GM21825 (cell line): ENCODE measurements at regions not wholly inside any gene's neighbourhood (a gene's known extent, or its start where the extent isn't known, plus 50 kb on each side); places are given as distances from the start of the nearest gene placed in this dataset.
"Not testable (repeated sequence)": the region's sequence is repeated elsewhere in the genome, so short reads cannot be mapped to it uniquely, and the experiment has no call there.

Experiments
- ATAC-seq: cut with Tn5 transposase; IDR thresholded peaks from one replicate; pipeline ENCODE4 v1.9.1; 2021; ENCODE audit warnings: mild to moderate bottlenecking, moderate library complexity; ENCODE audit not compliant: unreplicated experiment

DNA sequence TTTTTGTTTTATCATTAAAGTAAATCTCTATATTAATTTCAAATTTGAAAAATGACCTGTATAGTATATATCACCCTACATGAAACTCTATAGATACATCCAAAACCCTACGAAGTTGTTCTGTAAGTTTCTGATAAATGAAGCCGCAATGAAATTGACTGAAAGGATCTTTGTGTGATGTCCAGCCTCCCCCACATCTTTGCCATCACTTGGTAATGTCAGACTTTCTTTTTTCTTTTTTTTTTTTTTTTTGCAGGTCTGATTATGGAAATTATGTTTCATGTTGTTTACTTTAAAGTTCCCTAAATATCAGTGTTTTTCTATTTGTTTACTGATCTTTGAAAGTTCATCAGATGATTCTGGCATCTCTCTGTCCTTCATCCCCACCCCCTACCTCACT is 155.6 kb upstream of the CDH4 start:
- ATAC-seq, result no peak

DNA sequence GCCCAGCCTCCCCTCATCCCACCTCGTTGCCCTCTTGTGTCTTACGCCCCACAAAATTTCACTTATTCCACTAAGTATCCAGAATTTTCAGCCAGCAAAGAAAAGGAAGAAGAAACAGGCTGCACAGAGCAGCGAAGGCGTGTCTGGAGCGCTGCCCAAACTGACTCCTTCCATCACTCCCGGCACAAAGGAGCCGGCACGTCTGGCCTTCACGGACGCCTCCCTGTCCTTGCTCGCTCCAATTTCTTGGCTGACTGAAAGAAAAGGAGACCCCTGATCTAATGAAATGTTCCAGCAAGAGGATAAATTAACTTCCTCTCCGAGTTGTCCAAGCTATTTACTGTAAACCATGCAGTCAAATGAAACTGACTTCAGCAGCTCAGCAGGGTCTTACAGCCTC is 152.3 kb upstream of the CDH4 start:
- ATAC-seq, result no peak

DNA sequence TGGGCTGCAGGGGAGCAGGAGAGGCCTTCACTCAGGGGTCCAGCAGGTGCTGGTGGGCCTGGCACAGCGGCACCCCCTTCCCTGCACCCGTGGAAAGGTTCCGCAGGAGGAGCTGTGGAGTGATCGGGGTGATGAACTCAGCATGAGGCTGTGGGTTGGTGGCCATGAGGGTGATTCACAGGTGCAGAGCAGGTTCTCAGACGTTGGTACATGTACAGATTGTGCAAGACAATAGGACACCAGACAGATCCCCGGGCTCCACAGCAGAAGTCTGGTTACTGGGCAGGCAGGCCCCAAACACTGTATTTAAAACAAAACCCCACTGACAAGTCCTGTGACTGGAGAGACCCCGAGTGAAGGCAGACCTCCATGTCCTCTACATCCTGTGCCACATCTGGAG is 151.6 kb upstream of the CDH4 start:
- ATAC-seq, result no peak

DNA sequence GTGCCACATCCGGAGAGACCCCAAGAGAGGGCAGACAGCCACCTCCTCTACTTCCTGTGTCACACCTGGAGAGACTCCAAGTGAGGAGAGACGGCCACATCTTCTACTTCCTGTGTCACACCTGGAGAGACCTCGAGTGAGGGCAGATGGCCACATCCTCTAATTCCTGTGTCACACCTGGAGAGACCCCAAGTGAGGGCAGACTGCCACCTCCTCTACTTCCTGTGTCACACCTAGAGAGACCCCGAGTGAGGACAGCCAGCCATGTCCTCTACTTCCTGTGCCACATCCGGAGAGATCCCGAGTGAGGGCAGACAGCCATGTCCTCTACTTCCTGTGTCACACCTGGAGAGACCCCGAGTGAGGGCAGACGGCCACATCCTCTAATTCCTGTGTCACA is 150.7 kb upstream of the CDH4 start:
- ATAC-seq, result not testable (repeated sequence)

DNA sequence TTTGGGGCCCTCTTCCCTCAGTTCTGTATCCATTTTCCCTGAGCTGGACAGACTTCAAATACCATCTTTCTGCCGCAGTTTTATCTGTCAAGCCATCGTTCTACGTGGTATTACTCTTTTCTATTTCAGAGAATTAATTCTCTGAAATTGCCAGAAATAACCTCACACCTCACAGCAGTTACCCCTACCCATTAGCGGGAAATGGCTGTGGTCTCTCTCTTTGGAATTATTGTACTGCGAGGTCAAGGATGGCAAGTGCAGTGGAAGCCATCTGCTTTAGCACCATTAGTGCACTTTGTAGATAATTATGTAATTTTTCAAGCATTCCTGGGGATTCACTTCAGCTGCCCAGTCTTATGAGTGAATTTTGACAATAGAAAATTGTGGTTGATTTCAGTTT is 147.8 kb upstream of the CDH4 start:
- ATAC-seq, result no peak

DNA sequence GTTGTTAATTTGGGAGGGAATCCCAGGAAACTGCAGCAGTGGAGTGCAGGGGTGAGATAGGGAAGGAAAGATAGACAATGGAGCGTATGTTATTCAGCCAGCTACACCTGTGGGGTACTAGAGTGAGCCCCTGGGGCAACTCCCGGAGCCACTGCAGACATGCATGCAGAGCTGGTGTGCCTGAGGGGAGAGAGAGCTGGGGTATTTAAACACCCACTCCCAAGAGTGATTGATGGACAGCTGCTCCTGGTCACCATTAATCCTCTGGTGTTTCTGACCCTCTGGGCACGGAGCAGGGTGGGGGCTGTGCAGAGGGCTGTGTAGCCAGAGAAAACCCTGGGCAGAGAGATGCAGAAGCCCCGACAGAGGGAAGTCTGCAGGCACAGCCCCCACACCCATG is 146.7 kb upstream of the CDH4 start:
- ATAC-seq, result no peak

DNA sequence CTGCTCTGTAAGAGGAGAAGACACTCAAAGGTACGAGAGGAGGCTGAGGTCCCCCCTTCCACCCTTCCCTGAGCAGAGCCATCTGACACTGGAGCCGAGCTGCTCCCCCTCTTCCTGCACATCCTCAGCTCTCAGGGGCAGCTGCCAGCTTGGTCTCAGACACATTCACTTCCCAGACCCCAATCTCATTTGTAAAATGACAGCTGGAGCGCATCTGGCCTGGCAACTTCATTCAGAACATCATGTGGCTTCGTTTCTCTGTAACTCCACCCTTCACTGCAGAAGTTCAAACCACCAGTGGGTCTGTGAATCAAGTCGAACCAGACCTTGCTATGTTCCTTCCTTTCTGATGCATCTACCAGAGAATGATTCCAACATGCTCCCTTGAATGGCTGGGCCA is 145.6 kb upstream of the CDH4 start:
- ATAC-seq, result no peak

DNA sequence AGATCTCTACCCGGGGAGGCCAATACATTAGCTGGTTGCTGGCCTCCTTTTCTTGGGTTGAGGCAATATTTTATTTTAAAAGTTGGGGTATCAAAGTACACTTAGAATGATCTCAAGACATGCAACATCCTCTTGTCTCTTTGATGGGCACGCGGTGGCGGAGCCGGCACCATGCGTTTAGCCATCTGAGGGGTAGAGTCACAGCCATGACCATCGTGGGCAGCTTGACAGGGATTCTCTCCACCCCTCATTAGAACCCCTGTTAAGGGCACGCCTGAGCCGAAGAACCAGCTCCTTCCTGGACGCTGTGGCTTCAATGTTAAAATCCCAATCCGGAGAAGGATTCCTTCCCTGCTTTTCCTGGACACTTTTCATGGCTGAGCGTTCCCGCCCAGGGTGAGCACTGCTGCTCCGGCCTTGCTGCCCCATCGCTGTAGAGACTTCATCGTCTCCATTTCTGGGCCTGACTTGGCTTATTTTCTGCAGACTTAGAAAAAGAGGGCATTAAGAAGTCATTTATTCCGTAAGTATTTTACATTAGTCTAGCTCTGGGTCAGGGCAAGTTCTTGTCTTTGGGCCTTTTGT is 142.7 kb upstream of the CDH4 start:
- no peak for ATAC-seq

DNA sequence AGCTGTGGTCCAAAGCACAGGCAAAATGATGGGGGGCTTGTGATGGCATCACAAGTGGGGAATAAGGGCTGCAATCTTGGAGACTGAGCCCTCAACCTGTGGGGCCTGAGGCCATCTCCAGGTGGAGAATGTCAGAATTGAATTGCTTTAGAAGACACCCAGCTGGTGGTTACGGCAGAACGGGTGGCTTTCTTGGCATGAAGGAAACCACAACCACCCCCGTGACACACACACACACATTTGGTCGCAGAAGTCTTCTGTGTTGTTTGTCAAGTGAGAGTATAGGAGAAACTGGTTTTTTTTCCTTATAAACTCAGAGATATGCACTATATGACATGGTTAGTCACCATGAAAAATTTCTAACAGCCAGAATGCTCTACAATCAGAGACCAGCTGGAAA is 139.5 kb upstream of the CDH4 start:
- ATAC-seq, result no peak

DNA sequence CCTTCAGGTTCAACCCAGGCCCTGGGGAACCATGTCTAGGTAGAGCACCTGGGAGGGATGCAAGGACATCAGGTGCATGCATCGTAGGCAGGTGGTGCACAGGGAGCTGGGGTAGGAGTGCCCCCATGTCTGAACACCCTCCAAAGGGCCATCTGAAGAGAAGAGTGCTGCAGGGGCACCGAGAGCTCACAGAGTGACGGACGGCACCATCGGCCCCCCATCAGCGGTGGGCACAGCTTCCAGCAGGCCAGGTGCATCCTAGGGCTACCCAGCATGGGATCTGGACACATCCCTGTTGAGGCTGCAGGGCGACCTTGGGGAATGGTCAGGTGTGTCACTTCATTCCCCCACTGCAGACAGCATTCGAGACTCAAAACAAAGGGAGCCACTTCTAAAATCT is 138.3 kb upstream of the CDH4 start:
- ATAC-seq, result no peak

DNA sequence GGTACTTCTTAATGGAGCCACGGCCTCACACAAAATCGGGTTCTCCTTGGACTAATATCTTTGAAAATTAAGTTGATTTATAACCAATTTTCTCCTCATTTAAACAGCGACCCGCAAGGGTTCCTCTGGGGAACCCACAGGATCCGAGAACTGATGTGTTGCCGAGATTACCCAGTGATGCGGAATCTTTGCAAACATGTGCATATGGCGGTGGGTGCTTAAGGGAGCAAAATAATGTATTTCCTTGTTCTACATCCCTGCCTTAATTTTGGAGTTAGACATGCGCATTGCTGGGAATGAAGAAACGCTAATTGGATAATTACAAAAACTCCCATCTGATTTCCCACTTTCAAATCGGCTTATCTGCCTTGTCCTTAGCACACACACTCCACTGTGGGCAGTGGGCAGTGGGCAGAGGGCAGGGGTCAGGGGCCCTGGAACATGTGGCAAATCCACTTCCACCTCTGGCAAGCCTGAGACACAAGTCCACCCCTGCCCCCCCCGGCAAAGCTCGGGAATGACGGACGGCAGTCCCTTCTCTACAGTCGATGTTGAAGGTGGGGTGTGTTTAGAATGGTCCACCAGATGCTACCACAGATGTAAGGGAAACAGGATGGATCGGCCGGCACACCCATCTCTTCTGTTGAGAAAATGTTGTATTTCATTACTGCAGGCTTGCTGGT is 137.4 kb upstream of the CDH4 start:
- ATAC-seq, result no peak

DNA sequence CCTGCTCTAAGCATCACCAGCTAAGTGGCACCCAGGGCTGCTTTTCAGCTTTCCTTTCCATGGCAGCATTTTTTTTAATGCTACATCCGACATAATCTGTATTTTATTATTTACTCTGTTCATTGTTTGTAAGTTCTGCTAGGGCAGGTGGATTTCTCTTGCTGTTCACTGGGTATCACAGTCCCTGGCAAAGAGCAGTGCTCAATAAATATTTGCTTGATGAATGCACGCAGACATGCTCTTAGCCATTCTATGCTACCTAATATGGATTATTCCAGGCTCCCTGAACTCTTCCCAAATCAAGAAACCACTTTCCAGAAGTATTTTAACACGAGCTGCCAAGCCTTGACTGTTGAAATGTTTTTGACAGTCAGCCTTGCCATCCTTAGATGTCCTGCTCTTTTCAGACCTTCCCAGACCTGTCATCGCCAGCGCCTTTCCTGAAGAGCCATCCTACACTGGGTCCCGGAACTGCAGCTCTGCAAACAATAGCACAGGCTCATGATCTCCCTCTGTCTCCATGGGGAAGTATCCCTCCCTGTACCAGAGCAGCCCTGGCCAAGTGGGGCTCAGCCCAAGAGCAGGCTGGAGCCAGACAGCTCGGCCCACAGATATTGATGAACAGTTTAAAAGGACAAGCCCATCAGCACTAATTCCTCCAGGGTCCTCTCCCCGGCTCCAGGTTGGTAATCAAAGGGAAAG is 136.5 kb upstream of the CDH4 start:
- no peak for ATAC-seq

DNA sequence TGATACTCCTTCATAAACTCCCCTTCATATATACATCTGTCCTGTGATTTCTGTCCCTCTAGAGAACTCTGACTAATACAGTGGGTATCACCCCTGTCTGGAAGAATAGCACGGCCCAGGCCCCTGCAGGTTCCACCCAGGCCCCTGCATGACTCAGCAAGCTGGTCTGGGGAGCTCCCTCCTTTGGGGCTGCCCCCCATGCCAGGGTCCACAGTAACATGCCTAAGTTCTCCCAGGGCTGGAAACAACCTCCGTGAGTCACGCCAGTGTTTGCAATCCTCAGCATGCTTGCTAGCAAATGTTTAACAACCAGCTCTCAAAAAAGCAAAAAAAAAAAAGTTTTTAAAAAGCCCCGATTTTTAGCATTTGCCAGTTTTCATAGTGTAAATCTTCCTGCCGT is 134.3 kb upstream of the CDH4 start:
- no peak for ATAC-seq

DNA sequence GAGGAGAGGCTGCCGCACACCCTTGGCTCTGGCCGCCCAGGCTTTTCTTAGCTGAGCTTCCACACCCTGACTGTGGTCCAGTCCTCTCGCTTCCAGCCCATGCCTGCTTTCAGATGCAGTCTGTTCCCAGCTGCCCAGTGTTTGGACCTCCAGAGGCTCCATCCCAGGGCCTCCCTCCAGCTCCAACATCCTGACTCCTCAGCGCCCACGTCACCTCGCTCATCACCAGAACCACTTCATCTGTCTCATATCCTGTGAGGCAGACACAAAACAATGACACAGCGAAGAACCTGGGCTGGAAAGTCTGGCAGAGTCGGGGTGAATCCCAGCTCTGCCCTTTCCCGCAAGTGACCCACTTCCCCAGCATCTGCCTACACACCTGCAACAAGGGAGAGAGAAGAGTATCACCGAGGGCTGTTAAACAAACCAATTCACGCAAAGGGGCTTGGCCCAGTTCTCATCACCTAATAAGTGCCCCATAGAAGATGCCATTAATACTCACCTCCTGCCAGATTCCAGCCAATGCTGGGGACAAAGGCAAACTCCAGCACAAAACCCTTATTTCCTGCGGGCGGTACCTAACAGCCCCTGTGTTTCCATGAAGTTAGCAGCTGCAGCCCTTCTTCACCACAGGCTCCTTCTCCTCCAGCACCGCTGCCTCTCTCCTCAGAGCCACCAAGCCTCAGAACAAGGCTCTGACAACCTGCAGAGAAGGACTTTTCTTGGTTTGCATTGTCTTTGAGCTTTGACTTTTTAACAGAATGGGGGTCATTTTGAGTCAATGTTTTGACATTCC is 133.4 kb upstream of the CDH4 start:
- ATAC-seq, result no peak

DNA sequence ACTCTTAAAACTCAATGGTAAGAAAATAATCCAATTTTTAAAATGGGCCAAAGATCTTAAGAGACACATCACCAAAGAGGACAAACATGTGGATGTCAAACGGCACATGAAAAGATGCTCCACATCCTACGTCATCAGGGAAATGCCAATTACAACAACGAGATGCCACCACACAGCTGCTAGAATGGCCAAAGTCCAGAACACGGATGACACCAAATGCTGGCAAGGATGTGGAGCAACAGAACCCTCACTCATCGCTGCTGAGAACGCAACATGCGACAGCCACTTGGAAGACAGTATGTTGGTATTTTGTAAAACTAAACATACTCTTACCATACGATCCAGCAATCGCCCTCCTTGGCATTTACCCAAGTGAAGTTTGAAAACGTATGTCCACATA is 132.8 kb upstream of the CDH4 start:
- ATAC-seq, result no peak

DNA sequence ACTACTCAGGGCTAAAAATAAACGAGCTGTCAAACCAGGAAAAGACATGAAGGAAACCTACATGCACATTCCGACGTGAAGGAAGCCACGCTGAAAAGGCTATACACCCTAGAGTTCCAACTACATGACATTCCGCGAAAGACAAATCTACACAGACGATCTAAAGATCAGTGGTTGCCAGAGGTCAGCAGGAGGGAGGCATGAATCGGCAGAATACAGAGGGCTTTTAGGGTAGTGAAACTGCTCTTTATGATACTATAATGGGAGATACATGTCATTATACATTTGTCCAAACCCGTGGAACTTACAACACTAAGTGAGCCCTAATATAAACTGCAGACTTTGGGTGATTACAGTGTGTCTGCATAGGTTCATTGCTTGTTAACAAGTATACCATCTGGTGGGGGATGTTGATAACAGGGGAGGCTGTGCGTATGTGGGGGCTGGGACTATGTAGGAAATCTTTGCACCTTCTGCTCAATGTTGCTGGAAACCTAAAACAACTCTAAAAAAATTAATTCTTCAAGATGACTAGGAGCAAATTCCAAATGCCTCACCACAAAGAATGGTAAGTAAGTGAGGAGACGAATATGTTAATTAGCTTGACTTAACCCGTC is 132.2 kb upstream of the CDH4 start:
- no peak for ATAC-seq

DNA sequence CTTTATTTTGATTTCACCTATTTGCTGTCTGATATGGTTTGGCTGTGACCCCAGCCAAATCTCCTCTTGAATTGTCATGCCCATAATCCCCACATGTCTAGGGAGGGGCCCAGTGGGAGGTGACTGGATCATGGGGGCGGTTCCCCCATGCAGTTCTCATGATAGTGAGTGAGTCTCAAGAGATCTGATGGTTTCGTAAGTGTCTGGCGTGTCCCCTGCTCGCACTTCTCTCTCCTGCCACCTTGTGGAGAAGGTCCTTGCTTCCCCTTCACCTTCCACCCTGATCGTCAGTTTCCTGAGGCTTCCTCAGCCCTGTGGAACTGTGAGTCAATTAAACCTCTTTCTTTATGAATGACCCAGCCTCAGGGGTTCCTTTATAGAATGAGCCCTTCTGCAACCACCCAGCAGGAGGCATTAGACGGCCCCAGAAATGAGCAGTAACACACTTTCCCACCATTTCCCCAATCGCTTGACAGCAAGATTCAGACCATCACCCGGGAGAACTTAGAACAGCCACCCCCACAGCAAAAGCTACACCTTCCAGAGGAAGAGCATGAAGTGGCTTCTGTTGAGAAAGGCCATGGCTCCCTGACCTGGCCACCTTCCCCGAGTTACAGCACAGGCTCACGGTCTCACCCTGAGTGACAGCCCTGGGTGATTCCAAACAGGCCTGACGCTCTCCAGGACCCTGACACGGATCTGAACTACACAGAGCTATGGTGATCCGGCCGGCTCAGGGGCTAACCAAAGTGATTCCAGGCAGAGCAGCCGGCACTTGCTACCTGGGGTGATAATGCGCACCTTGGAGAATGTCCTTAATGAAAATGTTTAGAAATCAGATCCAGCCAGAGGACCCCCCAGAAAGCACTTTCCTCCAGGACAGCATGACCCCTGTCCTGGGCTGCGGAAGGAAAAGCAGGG is 131.2 kb upstream of the CDH4 start:
- no peak for ATAC-seq

DNA sequence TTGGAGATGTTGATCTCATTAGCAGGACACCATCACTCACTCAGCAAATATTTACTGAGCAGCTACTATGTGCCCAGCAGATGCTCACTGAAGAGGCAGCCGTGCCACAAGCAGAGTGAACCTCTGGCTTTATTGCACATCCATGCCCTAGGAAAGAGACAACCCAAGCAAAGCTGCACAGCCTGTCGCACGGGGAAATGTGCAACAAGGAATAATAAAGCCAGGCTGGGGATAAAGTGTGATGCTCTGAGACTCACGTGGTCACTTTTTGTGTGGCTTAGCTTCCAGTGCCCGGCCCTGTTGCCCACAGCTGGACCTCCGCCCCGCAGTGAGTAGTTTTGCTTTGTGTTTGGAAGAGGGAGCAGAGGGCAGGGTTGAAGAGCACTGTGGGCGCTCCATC is 130.4 kb upstream of the CDH4 start:
- ATAC-seq, result no peak

DNA sequence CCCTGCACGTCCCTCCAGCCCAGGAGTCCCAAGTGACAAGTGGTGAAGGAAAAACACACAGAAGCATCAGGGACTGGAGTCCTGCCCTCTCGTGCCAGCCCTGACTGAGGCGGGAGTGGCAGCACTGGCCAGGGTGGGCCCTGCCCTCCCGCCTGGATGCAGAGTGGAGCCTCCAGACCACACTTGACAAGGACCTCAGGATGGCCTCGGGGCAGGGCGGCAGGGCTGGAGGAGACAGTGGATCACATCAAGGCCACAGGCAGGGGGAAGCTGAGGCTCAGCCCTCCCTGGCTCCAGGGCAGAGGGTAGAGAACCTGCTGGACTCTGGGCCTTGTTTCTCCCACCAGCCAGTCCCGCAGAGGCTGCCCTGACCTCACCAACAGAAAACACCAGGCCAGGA is 128.8 kb upstream of the CDH4 start:
- no peak for ATAC-seq

DNA sequence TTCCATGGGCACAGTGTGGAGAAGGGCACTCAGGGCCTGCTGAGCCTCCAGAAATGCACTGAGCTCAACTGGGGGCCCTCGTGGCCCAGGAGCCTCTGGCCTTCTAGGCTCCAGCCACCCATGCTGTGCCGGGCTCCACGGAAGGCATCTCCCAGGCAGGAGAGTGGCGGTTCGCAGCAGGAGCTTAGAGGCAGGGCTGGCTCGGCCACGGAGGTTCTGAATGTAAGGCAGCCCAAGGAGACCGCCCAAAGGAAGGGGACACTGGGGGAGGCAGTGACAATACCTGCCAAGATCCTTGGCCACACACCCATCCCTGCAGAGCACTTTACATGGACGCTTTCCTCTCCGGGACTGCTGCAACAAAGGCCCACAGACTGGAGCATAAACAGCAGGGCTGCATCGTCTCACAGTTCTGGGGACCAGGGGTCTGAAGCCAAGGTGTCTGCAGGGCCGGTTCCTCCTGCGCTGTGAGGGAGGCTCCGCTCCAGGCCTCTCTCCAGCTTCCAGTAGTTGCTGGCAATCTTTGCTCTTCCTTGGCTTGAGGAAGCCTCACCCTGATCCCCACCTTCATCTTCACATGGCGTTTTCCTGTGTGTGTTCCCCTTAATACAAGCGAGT is 128.2 kb upstream of the CDH4 start:
- no peak for ATAC-seq
